Kidney epithelial cell (primary cell): ENCODE measurements at regions not wholly inside any gene's neighbourhood (a gene's known extent, or its start where the extent isn't known, plus 50 kb on each side); places are given as distances from the start of the nearest gene placed in this dataset.

ENCODE experiments used
- DNase-seq: peaks from one replicate; pipeline ENCODE4 v3.0.0-alpha.2; 2010; ENCODE audit warnings: low read depth
- H3K27me3 ChIP-seq: 2 replicates; pipeline ENCODE4 v1.6.0; 2011; ENCODE audit warnings: low read length; ENCODE audit not compliant: control insufficient read depth, insufficient read depth
- H3K36me3 ChIP-seq: 2 replicates; pipeline ENCODE4 v1.5.1; 2011; ENCODE audit warnings: low read length; ENCODE audit not compliant: control insufficient read depth, insufficient read depth
- H3K4me3 ChIP-seq: 2 replicates; pipeline ENCODE4 v1.5.1; 2011; ENCODE audit warnings: low read depth, mild to moderate bottlenecking, control low read depth, low read length
- TF ChIP-seq, protein P1 (sequence below): IDR thresholded peaks from 2 replicates; pipeline ENCODE4 v1.5.1; 2011; ENCODE audit warnings: mild to moderate bottlenecking, moderate library complexity, low read length, control low read depth, inconsistent platforms; ENCODE audit not compliant: insufficient read depth, poor library complexity, severe bottlenecking

DNA sequence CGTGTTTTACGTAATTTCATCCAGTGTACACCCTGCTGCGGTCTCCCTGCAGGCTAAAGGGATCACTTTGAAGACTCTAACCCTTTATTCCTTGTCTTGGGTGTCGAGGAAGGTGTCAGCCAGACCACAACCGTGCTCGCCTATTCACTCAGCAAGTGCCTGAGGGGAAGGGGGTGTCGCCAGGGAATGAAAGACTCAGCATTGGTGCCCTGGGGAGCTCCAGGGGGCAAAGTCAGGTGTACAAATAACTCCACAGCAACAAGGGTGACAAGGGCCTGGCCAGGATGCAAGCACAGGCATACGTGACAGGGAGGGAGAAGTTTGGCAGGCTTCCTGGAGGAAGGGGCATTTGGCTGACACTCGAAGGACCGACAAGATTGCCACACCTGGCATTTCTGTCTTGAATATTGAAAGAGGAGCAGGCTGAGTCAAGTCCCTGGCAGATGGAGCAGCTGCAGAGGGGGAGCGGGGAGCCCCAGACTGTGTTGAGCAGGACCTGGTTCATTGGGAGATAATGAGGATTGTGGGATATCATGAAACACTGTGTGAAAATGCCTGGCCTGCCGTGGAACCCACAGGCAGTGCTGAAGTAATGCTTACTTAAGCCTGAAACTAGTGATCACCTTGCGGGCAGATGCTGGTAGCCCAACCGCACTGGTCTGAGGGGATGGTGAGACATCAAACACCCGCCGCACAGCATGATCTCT lies 93.9 kb downstream of the RHOB start:
- Histone ChIP-seq H3K36me3 (no peaks in the 10 kb centered on the region), H3K27me3 (no peaks in the 10 kb centered on the region), H3K4me3 (no peak overlapping the region)
- TF ChIP-seq, protein P1, sequence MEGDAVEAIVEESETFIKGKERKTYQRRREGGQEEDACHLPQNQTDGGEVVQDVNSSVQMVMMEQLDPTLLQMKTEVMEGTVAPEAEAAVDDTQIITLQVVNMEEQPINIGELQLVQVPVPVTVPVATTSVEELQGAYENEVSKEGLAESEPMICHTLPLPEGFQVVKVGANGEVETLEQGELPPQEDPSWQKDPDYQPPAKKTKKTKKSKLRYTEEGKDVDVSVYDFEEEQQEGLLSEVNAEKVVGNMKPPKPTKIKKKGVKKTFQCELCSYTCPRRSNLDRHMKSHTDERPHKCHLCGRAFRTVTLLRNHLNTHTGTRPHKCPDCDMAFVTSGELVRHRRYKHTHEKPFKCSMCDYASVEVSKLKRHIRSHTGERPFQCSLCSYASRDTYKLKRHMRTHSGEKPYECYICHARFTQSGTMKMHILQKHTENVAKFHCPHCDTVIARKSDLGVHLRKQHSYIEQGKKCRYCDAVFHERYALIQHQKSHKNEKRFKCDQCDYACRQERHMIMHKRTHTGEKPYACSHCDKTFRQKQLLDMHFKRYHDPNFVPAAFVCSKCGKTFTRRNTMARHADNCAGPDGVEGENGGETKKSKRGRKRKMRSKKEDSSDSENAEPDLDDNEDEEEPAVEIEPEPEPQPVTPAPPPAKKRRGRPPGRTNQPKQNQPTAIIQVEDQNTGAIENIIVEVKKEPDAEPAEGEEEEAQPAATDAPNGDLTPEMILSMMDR = no peak
- DNase-seq = no peak

DNA sequence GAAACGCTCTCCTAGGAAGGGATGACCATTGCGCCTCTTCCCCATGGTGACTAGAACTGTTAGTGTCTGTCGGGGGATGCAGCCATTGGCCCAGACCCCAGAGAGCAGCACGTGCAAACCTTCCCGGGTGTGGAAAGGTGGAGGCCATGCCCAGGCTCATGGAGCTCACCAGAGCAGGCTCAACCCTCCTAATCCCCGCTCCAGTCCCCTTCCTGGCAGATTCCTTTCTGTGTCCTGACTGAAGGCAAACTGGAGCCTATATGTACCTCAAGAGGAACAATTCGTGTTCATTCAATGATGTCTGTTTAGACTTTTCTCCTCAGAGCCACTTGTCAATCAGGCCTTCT lies 94.4 kb downstream of the RHOB start:
- H3K27me3 ChIP-seq = no peaks in the 10 kb centered on the region
- no peak overlapping the region for H3K4me3 ChIP-seq
- TF ChIP-seq, protein P1 = no peak
- DNase-seq = no peak
- H3K36me3 ChIP-seq = no peaks in the 10 kb centered on the region

DNA sequence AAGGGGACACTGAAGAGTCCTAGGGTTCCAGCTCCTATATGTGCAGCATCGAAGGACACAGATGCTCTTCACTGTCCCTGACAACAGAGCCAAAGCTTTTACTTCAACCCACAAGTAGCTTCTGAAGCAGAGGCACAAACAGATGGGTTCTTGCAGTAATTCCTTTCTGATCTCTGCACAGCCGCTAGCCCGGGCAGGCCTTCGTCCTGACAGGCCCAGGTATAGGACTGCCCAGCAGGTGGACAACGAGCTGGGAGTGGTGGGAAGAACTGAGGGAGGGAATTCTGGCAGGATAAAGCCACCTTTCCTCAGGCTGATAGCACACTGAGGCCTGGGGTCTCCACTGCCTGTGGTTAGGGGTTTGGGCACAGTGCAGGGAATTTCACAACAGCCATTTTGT lies 94.8 kb downstream of the RHOB start:
- DNase-seq = no peak
- H3K36me3 ChIP-seq = no peaks in the 10 kb centered on the region
- TF ChIP-seq, protein P1 = no peak
- no peak overlapping the region for H3K4me3 ChIP-seq
- no peaks in the 10 kb centered on the region for H3K27me3 ChIP-seq

DNA sequence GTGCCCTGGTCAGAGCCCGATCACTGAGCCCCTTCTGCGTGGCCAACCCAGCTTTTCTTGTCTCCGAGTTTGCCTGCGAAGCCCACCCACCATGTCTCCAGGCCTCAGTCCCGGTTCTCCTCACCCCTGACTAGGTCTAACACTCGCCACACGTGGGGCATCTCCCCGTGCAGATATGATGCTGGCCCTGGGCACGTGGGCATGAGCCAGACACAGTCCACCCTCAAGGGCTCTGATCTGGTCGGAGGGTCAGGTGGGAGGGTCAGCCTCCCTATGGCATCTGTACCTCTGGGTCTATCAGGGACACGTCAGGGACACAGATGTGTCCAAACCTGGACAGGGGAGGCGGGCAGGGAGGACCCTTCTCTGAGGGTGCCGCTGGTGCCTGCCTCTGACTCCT lies 95.4 kb downstream of the RHOB start:
- no peak for DNase-seq
- H3K4me3 ChIP-seq = no peak overlapping the region
- H3K36me3 ChIP-seq = no peaks in the 10 kb centered on the region
- TF ChIP-seq, protein P1 = no peak
- no peaks in the 10 kb centered on the region for H3K27me3 ChIP-seq

DNA sequence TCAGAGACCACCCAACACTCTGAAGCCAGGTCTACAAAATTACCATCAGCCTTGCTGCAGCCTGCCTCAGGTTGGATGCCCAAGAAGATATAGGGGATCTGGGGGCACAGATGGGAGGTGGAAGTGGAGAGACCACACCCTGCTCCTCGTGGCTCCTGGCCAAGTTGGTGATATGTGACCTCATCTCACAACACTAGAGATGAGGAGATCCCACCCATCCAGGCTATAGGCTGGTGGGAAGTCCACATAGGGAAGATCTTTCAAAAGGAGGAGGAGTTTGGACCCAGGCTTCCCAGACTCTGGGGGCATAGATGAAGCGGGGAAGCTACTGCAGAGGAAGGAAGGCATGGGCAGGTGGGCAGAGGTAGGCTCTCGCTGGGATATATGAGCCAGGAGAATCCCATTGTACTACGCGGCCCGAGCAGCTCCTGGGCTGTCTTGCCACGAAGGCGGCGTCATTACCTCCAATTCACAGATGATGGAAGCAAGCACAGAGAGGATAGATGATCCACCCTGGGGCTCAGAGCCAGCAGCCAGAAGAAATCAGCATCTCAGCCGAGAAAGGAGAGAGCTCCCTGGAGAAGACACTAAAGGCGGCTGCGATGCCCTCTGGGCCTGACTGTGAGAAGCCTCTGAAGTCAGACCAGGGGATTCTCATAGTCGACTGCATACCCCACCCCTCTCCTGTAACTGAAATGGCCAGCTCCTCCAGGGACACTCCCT lies 96.0 kb downstream of the RHOB start:
- no peak for DNase-seq
- no peaks in the 10 kb centered on the region for H3K27me3 ChIP-seq
- TF ChIP-seq, protein P1 = no peak
- H3K36me3 ChIP-seq = no peaks in the 10 kb centered on the region
- H3K4me3 ChIP-seq = no peak overlapping the region
